Thymus (tissue), 11 donors: ENCODE measurements at regions not wholly inside any gene's neighbourhood (a gene's known extent, or its start where the extent isn't known, plus 50 kb on each side); places are given as distances from the start of the nearest gene placed in this dataset.
A peak's percentile ranks its signal among the peaks of the same experiment; 100 is the strongest.

Source experiments
- DNase-seq, 9 donors: peaks; one replicate each; pipeline ENCODE4 v3.0.0-alpha.2; 2013; ENCODE audit warnings: low spot score in 9 of 9, low read depth in 6 of 9, missing footprints in 1 of 9
- H3K27ac ChIP-seq, 2 donors: one replicate each; pipeline ENCODE4 v1.5.1; 2013; ENCODE audit warnings: control low read depth in 1 of 2, low read depth in 1 of 2, low read length in 1 of 2, mild to moderate bottlenecking in 1 of 2, moderate library complexity in 1 of 2
- H3K27me3 ChIP-seq, 2 donors: one replicate each; pipeline ENCODE4 v1.5.1; 2013; ENCODE audit warnings: low read length in 1 of 2; ENCODE audit not compliant: control insufficient read depth in 2 of 2, insufficient read depth in 1 of 2
- H3K36me3 ChIP-seq, 2 donors: one replicate each; pipeline ENCODE4 v1.5.1; 2013; ENCODE audit warnings: low read length in 1 of 2, mild to moderate bottlenecking in 1 of 2, moderate library complexity in 1 of 2; ENCODE audit not compliant: control insufficient read depth in 2 of 2, insufficient read depth in 2 of 2
- H3K4me1 ChIP-seq, 2 donors: one replicate each; pipeline ENCODE4 v1.5.1; 2013; ENCODE audit warnings: low read length in 2 of 2; ENCODE audit not compliant: control insufficient read depth in 2 of 2, insufficient read depth in 2 of 2
- H3K4me3 ChIP-seq, 2 donors: one replicate each; pipeline ENCODE4 v1.5.1; 2013; ENCODE audit warnings: low read length in 2 of 2, control low read depth in 1 of 2, mild to moderate bottlenecking in 1 of 2
- H3K9me3 ChIP-seq, 2 donors: one replicate each; pipeline ENCODE4 v1.5.1; 2013; ENCODE audit warnings: low read length in 1 of 2, mild to moderate bottlenecking in 1 of 2; ENCODE audit not compliant: control insufficient read depth in 2 of 2, insufficient read depth in 1 of 2
- WGBS: extraction: QIAGEN DNeasy Blood & Tissue Kit; methylation state at CpG from one replicate; pipeline ENCODE4 v1.1.7; 2013; 5-methylcytosine and 5-hydroxymethylcytosine counted together
- donor health status: healthy.

DNA sequence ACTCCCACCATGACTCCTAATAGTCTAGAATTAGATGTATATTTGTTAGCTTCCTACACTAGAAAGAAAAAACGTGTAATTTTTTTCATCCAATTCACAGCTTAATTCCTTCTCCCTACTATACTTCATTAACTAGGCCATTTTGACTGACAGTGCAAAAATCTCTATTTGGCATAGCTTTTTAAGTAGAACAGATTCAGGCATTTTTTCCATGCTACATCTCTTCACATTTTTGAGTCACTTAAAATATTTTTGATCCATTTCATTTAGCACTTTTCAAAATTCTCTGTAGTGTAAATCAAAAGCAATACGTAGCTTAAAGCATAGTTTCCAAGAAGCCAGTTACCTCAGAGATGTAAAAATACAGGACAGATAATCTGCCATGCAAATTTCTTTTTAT is 391.1 kb upstream of the NPVF start:
- no peaks in the 10 kb centered on the region for H3K9me3 ChIP-seq
- H3K36me3 ChIP-seq: no peaks in the 10 kb centered on the region
- peak overlapping the region in 1 of 2 donors; percentile 16 for H3K4me3 ChIP-seq
- H3K27me3 ChIP-seq: no peaks in the 10 kb centered on the region
- 74% methylated on average over 2 of the region's 2 CpGs for WGBS
- DNase-seq: no peak
- H3K4me1 ChIP-seq: peaks cover 25 to 28% of the 10 kb centered on the region in 2 donors
- H3K27ac ChIP-seq: no peak overlapping the region

DNA sequence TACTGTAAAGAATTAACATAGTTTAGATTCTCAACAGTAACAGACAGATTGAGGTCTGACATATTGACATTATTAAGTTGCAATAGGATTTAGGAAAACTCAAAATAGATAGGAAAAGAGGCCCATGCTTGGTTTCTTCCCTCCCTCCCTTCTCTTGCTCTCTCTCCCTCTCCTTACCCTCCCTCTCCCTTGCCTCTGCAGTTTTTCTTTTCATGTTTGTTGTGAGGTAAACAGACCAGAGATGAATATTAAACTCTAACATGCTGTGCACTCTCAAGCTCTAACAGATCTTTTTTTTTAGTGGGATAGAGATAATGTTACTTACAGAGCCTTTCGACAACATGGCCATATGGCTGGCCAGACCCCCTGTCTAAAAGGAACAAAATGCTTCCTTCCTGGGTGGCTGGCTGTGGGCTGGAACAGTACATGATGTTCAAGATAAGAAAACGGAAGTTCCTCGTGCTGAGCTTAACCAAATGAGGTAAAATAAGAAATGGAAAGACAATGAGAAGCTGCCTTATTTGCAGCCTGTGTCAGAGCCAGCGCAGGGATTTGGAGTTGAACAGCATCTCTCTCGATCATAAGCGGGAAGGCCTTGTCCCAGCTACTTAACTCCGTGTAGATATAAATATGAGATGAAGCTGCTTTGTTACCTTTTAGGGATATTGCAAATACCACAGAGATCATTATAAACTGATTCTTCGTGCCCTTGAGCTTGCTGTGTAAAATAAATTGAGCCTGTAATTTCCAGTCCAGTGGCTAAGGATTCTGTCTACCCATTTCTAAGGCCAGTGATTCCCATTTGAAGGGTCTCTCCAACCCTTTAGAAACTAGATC is 391.9 kb upstream of the NPVF start:
- H3K36me3 ChIP-seq: no peaks in the 10 kb centered on the region
- peak; percentile 22 to 80 (median 50) for DNase-seq
- H3K4me1 ChIP-seq: peaks cover 21 to 26% of the 10 kb centered on the region in 2 donors
- peak overlapping the region; percentile 68 to 96 for H3K27ac ChIP-seq
- no peaks in the 10 kb centered on the region for H3K27me3 ChIP-seq
- peak overlapping the region; percentile 4 to 41 for H3K4me3 ChIP-seq
- 20% methylated on average over 8 of the region's 8 CpGs for WGBS
- no peaks in the 10 kb centered on the region for H3K9me3 ChIP-seq

DNA sequence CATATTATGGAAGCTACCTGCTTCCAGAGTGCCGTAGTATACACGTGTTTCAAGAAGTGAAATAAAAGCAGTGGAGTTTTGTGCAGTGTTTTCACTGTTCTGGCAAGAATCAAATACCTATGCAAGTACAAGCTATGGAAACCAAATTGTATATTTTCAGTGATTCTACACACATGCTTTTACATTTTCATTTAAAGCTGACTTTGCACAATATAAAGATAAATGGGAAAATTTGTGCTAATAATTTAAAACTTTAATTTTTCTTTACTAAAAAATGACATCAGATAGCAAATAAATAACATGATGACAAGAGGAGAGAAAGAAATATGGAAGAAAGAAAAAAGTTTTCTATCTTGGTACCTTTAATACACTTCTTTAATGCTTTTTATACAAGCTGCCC is 393.7 kb upstream of the NPVF start:
- Histone ChIP-seq H3K27ac (no peak overlapping the region), H3K9me3 (no peaks in the 10 kb centered on the region), H3K36me3 (no peaks in the 10 kb centered on the region), H3K4me1 (peaks cover 17 to 21% of the 10 kb centered on the region in 2 donors), H3K27me3 (no peaks in the 10 kb centered on the region), H3K4me3 (no peak overlapping the region)
- WGBS: 98% methylated on average over 2 of the region's 2 CpGs
- no peak for DNase-seq

DNA sequence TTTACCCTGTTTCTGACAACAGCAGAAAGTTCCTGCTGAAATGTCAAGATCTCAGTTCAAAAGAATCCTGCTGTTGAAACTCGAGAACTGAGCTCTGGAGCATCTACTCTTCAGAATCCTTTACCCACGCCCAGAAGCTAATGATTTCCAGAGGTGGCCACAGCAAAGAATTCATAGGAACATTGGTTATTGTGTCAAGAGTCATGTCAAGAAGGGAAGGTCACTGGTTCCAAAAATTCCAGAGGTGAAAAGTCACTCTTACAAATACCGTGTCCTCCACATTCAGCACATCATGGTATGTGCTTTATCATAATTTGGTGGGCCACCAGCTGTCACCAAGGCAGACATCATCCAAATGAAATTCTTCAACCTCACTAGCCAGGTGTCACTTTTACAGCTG is 394.4 kb upstream of the NPVF start:
- Histone ChIP-seq H3K27me3 (no peaks in the 10 kb centered on the region), H3K27ac (no peak overlapping the region), H3K9me3 (no peaks in the 10 kb centered on the region), H3K36me3 (no peaks in the 10 kb centered on the region), H3K4me3 (no peak overlapping the region), H3K4me1 (peaks cover 15 to 18% of the 10 kb centered on the region in 2 donors)
- 91% methylated on average over 3 of the region's 3 CpGs for WGBS
- DNase-seq: no peak

DNA sequence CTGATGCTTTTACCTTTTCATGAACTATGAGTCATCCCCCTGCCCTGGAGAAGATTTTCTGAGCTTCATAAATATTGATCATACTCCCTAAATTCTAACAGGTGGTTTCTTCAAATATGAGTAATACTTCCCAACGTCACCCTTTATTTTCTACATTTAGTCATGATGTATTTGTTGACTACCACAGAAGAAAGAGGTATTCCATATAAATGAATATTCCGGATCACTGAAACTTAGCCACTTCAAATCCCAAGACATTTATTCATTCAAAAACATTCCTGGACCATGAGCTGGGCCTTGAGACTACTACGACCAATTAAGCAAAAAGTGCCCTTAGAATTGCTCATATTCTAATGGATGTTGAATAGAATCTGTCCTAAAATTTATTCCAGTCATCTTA is 395.8 kb upstream of the NPVF start:
- H3K36me3 ChIP-seq: no peaks in the 10 kb centered on the region
- no peaks in the 10 kb centered on the region for H3K9me3 ChIP-seq
- H3K27me3 ChIP-seq: no peaks in the 10 kb centered on the region
- peaks cover 13 to 18% of the 10 kb centered on the region in 2 donors for H3K4me1 ChIP-seq
- H3K4me3 ChIP-seq: no peak overlapping the region
- H3K27ac ChIP-seq: no peak overlapping the region
- 98% methylated on average over 3 of the region's 3 CpGs for WGBS
- DNase-seq: no peak

DNA sequence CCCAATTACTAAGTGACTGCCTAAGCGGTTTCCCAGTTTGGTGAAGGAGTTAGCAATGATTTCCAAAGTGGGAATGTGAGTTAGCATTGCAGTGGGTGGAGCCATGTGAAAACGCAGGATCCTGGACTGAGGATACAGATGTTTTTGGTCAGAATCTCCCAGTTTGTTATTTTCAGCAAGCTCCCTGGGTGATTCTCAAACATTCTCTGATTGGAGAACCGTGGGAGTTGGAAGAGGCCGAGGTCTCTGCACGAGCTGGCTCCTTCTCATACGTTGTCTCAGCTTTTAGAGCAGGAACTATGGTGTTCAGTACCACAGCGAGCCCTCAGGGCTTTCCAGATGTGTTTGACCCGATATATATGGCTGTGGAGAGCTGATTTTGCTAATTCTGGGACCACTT is 396.5 kb upstream of the NPVF start:
- peaks cover 12 to 17% of the 10 kb centered on the region in 2 donors for H3K4me1 ChIP-seq
- H3K4me3 ChIP-seq: no peak overlapping the region
- no peak overlapping the region for H3K27ac ChIP-seq
- 80% methylated on average over 8 of the region's 8 CpGs for WGBS
- no peak for DNase-seq
- no peaks in the 10 kb centered on the region for H3K9me3 ChIP-seq
- no peaks in the 10 kb centered on the region for H3K36me3 ChIP-seq
- H3K27me3 ChIP-seq: no peaks in the 10 kb centered on the region

DNA sequence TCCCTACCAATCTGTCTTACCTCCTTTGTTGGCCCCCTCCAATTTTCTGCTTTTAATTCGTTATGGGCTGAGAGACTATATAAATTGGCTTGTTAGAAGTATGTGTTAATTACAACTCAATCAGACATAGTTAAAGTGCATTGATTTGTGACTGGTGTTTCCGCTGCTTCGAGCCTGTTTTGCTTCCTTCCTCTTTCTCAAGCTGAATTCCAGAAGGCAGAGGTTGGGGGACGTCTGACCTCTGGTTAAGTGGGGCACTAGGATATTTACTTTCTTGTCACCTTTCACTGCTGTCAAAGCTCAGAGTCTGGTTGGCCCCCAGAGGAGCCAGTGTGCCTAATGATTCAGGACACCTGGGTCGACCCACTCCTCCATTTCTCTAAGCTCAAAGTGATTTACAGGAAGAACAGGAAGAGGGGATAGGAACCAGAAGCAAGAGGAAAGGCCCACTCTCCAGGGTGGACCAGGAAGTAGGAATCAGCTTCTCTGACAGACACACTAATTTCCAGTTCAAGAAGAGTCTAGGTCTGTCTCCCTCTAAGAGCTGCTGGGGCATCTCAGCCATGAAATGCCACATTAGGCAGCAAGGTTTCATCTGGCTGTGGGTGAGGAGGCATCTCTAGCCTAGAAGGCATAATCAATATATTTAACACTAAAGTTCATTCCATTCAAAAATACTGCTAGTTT is 397.2 kb upstream of the NPVF start:
- no peak overlapping the region for H3K27ac ChIP-seq
- H3K4me1 ChIP-seq: peaks cover 10 to 11% of the 10 kb centered on the region in 2 donors
- H3K27me3 ChIP-seq: no peaks in the 10 kb centered on the region
- no peak overlapping the region for H3K4me3 ChIP-seq
- H3K36me3 ChIP-seq: no peaks in the 10 kb centered on the region
- DNase-seq: no peak
- WGBS: 21% methylated on average over 5 of the region's 5 CpGs
- no peaks in the 10 kb centered on the region for H3K9me3 ChIP-seq

DNA sequence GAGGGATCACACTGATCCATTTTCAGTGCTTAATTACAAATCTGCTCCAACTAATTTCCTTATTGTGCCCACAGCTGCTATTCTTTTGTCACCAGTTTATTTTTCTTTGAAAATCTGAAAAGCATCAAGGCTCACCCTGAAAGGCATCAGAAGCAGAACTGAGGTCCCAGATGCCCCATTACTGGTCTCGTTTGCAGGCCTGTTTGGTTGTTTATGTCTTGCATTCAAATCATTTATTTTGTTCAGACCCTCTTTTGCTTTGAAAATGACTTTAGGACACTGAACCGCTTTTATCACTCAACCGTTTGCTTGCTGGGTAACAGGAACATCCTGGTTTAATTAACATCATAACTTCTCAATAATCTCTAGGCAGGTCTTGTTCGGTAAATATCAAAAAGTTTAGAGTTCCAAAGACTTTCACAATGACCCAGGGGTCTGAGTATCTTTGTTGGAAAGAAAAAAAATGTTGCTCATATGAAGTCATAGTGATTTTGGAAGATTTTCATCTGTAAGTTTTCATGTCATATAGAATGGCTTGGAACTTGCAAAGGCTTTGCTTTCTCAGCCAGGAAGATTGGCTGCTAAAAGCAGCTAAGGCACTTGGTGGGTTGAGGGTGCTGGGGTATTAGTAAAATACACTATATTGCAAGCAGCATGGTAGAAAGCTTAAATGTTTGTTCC is 398.3 kb upstream of the NPVF start:
- H3K36me3 ChIP-seq: no peaks in the 10 kb centered on the region
- no peaks in the 10 kb centered on the region for H3K27me3 ChIP-seq
- no peak for DNase-seq

DNA sequence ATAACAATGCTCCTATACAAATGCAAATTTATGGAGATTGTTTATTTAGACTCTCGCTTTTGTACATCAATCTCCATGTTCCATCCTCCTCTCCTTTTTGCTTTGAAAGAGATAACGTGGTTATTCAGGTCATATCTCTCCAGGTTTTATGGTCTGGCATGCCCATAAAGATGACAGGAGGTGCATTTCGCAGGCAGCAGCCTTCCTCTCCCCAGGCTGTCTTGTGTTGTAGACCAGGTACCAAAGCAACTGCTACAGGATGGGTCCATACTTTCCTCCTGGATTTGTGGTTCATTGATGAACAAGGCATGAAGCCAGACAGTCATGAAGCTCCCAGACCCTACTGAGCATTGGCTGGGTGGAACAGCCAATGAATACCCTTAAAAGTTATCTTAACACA is 400.2 kb upstream of the NPVF start:
- Histone ChIP-seq H3K9me3 (no peaks in the 10 kb centered on the region), H3K36me3 (no peaks in the 10 kb centered on the region), H3K4me3 (no peak overlapping the region), H3K4me1 (peaks cover 0 to 5% of the 10 kb centered on the region in 2 donors), H3K27ac (no peak overlapping the region), H3K27me3 (no peaks in the 10 kb centered on the region)
- WGBS: 93% methylated on average over 3 of the region's 3 CpGs
- no peak for DNase-seq

More for the DNA sequence above, 398.3 kb upstream of the NPVF start:
- H3K27ac ChIP-seq: no peak overlapping the region
- 96% methylated on average over 4 of the region's 4 CpGs for WGBS
- H3K4me1 ChIP-seq: peaks cover 0 to 5% of the 10 kb centered on the region in 2 donors
- no peaks in the 10 kb centered on the region for H3K9me3 ChIP-seq
- no peak overlapping the region for H3K4me3 ChIP-seq
